GM23338 (cell line): ENCODE measurements at regions not wholly inside any gene's neighbourhood (a gene's known extent, or its start where the extent isn't known, plus 50 kb on each side); places are given as distances from the start of the nearest gene placed in this dataset.
A peak's percentile ranks its signal among the peaks of the same experiment; 100 is the strongest.

ENCODE experiments used
- ATAC-seq: fragments of 200-7000 bp; cut with Tn5 transposase; 3 replicates; pipeline ENCODE4 v1.9.1; 2020
- DNase-seq: peaks from one replicate; pipeline ENCODE4 v3.0.0-alpha.2; 2015; ENCODE audit warnings: low spot score
- H2AFZ ChIP-seq: fragments of 200-600 bp; sonication (generic); 2 replicates; pipeline ENCODE4 v1.8.0; 2016; ENCODE audit warnings: antibody characterized with exemption, mild to moderate bottlenecking, moderate library complexity
- H3F3A ChIP-seq: fragments of 200-600 bp; sonication (generic); replicated peaks from 2 replicates; pipeline ENCODE4 v1.8.0; 2017; ENCODE audit warnings: antibody characterized with exemption, mixed run types, low read depth
- H3K27ac ChIP-seq: fragments of 200-600 bp; sonication (generic); 2 replicates; pipeline ENCODE4 v1.6.1; 2016; ENCODE audit warnings: low read depth
- H3K27me3 ChIP-seq: fragments of 200-600 bp; sonication (generic); 2 replicates; pipeline ENCODE4 v1.8.0; 2016; ENCODE audit warnings: mild to moderate bottlenecking, mixed run types, moderate library complexity; ENCODE audit not compliant: insufficient read depth
- H3K36me3 ChIP-seq: fragments of 200-600 bp; sonication (generic); 2 replicates; pipeline ENCODE4 v1.8.0; 2016; ENCODE audit warnings: mild to moderate bottlenecking; ENCODE audit not compliant: insufficient read depth
- H3K4me1 ChIP-seq: fragments of 200-600 bp; sonication (generic); 2 replicates; pipeline ENCODE4 v1.8.0; 2016; ENCODE audit warnings: mild to moderate bottlenecking, moderate library complexity; ENCODE audit not compliant: insufficient read depth
- H3K4me2 ChIP-seq: fragments of 200-600 bp; sonication (generic); 2 replicates; pipeline ENCODE4 v1.7.1; 2017; ENCODE audit warnings: mixed run types
- H3K4me3 ChIP-seq: fragments of 200-600 bp; sonication (generic); 2 replicates; pipeline ENCODE4 v1.6.1; 2016; ENCODE audit warnings: mixed run types
- H3K79me2 ChIP-seq: fragments of 200-600 bp; sonication (generic); replicated peaks from 2 replicates; pipeline ENCODE4 v1.8.0; 2017; ENCODE audit warnings: mild to moderate bottlenecking; ENCODE audit not compliant: insufficient read depth
- H3K9me2 ChIP-seq: fragments of 200-600 bp; sonication (generic); 2 replicates; pipeline ENCODE4 v1.8.0; 2017; ENCODE audit not compliant: insufficient read depth
- H4K20me1 ChIP-seq: fragments of 200-600 bp; sonication (generic); replicated peaks from 2 replicates; pipeline ENCODE4 v1.8.0; 2017; ENCODE audit warnings: mild to moderate bottlenecking; ENCODE audit not compliant: insufficient read depth
- H3K27ac Mint-ChIP-seq: 2 replicates; pipeline ENCODE4 v1.8.0; 2020; ENCODE audit warnings: inconsistent platforms, mild to moderate bottlenecking, moderate library complexity, mixed read lengths
- H3K27me3 Mint-ChIP-seq: 3 replicates; pipeline ENCODE4 v1.8.0; 2022; ENCODE audit warnings: low read depth, mild to moderate bottlenecking, moderate library complexity, mixed read lengths, inconsistent platforms; ENCODE audit not compliant: insufficient read depth, poor library complexity
- H3K36me3 Mint-ChIP-seq: 3 replicates; pipeline ENCODE4 v1.8.0; 2021; ENCODE audit warnings: low read depth, mild to moderate bottlenecking, inconsistent platforms, moderate library complexity, mixed read lengths
- H3K4me1 Mint-ChIP-seq: 3 replicates; pipeline ENCODE4 v1.8.0; 2020; ENCODE audit warnings: mild to moderate bottlenecking, inconsistent platforms, mixed read lengths
- H3K4me3 Mint-ChIP-seq: 3 replicates; pipeline ENCODE4 v1.8.0; 2021; ENCODE audit warnings: moderate library complexity, mild to moderate bottlenecking, inconsistent platforms, mixed read lengths
- H3K9me3 Mint-ChIP-seq: 3 replicates; pipeline ENCODE4 v1.8.0; 2020; ENCODE audit warnings: moderate library complexity, mild to moderate bottlenecking, inconsistent platforms, mixed read lengths
- CREB1 ChIP-seq: fragments of 250-450 bp; sonication (Bioruptor Pico); IDR thresholded peaks from 2 replicates; pipeline ENCODE4 v1.5.0; 2020; ENCODE audit warnings: low read depth, mild to moderate bottlenecking, moderate library complexity
- CTCF ChIP-seq, 2 experiments: fragments of 200-600 bp in 1 of 2; sonication (generic) in 1 of 2; conservative IDR thresholded peaks; 2 replicates each; pipeline versions ENCODE4 v1.5.1 to v1.6.1; 2016 to 2017; ENCODE audit warnings: antibody characterized with exemption in 2 of 2, low read depth in 2 of 2, mild to moderate bottlenecking in 2 of 2, moderate library complexity in 1 of 2
- ETS1 ChIP-seq: IDR thresholded peaks from 2 replicates; pipeline ENCODE4 v1.6.1; 2016; ENCODE audit warnings: antibody characterized with exemption
- EZH2 ChIP-seq: fragments of 200-600 bp; sonication (generic); IDR thresholded peaks from one replicate; pipeline ENCODE4 v1.8.0; 2017; ENCODE audit warnings: antibody characterized with exemption, mild to moderate bottlenecking, low read depth; ENCODE audit not compliant: unreplicated experiment
- EZH2phosphoT487 ChIP-seq: fragments of 200-600 bp; sonication (generic); IDR thresholded peaks from one replicate; pipeline ENCODE4 v1.8.1; 2018; ENCODE audit warnings: antibody characterized with exemption; ENCODE audit not compliant: unreplicated experiment
- JUNB ChIP-seq: IDR thresholded peaks from one replicate; pipeline ENCODE4 v1.6.1; 2016; ENCODE audit warnings: antibody characterized with exemption; ENCODE audit not compliant: unreplicated experiment
- NANOG ChIP-seq: IDR thresholded peaks from 2 replicates; pipeline ENCODE4 v1.6.1; 2016; ENCODE audit warnings: antibody characterized with exemption, borderline replicate concordance
- POLR2AphosphoS5 ChIP-seq: IDR thresholded peaks from 2 replicates; pipeline ENCODE4 v1.6.1; 2016; ENCODE audit warnings: antibody characterized with exemption, low read depth
- ZNF331 ChIP-seq: fragments of 250-450 bp; sonication (Bioruptor Pico); IDR thresholded peaks from 2 replicates; pipeline ENCODE4 v1.5.0; 2020; ENCODE audit warnings: low read depth, mild to moderate bottlenecking, moderate library complexity

- H3K9me2 ChIP-seq: peaks cover 4% of the 10 kb centered on the region; the same call in 1 of the 2 replicates
- no peaks in the 10 kb centered on the region for H3F3A ChIP-seq
- no peaks in the 10 kb centered on the region for H4K20me1 ChIP-seq
- Mint-ChIP-seq H3K27ac (no peak overlapping the region), H3K27me3 (peaks cover 3% of the 10 kb centered on the region), H3K4me1 (peaks cover 13% of the 10 kb centered on the region), H3K36me3 (no peaks in the 10 kb centered on the region), H3K4me3 (no peak overlapping the region), H3K9me3 (peaks cover 2% of the 10 kb centered on the region; the same call in 1 of the 3 replicates)
- ATAC-seq: peak; percentile 66
- no peak overlapping the region for H2AFZ ChIP-seq
- DNase-seq: peak; percentile 17
- no peak overlapping the region for H3K27ac ChIP-seq
- H3K4me1 ChIP-seq: peaks cover 19% of the 10 kb centered on the region
- H3K4me3 ChIP-seq: no peak overlapping the region
- H3K79me2 ChIP-seq: no peaks in the 10 kb centered on the region
- TF ChIP-seq CTCF (conservative IDR thresholded peaks at IDR 0.05; ENCODE audit: low read depth in 2 of 2) (peak in 1 of 2 experiments; percentile 24; a peak in 2 of 4 replicates), CREB1 (CRISPR knock-in tag) (no peak)
- no peak overlapping the region for H3K4me2 ChIP-seq
- H3K27me3 ChIP-seq: no peaks in the 10 kb centered on the region
- no peaks in the 10 kb centered on the region for H3K36me3 ChIP-seq
Observed at GRCh38 chr7:32378988-32379387, 111.2 kb downstream of the LSM5 start.

- H3F3A ChIP-seq: no peaks in the 10 kb centered on the region
- H2AFZ ChIP-seq: no peak overlapping the region
- no peak overlapping the region for H3K4me3 ChIP-seq
- no peaks in the 10 kb centered on the region for H3K9me2 ChIP-seq
- no peak overlapping the region for H3K27ac ChIP-seq
- H3K4me3 Mint-ChIP-seq: no peak overlapping the region
- no peaks in the 10 kb centered on the region; the same call in 1 of the 2 replicates for H4K20me1 ChIP-seq
- H3K4me2 ChIP-seq: no peak overlapping the region
- H3K4me1 ChIP-seq: no peaks in the 10 kb centered on the region
- no peaks in the 10 kb centered on the region for H3K27me3 ChIP-seq
- H3K27ac Mint-ChIP-seq: no peak overlapping the region
- H3K4me1 Mint-ChIP-seq: no peaks in the 10 kb centered on the region
- no peaks in the 10 kb centered on the region; the same call in 2 of the 3 replicates for H3K36me3 Mint-ChIP-seq
- ATAC-seq: no peak
- peaks cover 12% of the 10 kb centered on the region for H3K9me3 Mint-ChIP-seq
- TF ChIP-seq EZH2phosphoT487 (no peak), CREB1 (CRISPR knock-in tag) (no peak), EZH2 (no peak), POLR2AphosphoS5 (no peak), ZNF331 (CRISPR knock-in tag) (no peak), JUNB (no peak), NANOG (no peak), ETS1 (no peak)
- peaks cover 5% of the 10 kb centered on the region for H3K27me3 Mint-ChIP-seq
- H3K79me2 ChIP-seq: no peaks in the 10 kb centered on the region
- H3K36me3 ChIP-seq: no peaks in the 10 kb centered on the region
- DNase-seq: no peak
Observed at GRCh38 chr7:32364581-32364980, 125.6 kb downstream of the LSM5 start.
